Breast epithelium (tissue), 3 donors: ENCODE measurements at regions not wholly inside any gene's neighbourhood (a gene's known extent, or its start where the extent isn't known, plus 50 kb on each side); places are given as distances from the start of the nearest gene placed in this dataset.

ENCODE experiments used
- POLR2AphosphoS5 ChIP-seq, 3 donors: sonication (generic); formaldehyde crosslinking; IDR thresholded peaks; one replicate each; pipeline ENCODE4 v1.6.1; 2017; ENCODE audit warnings: antibody characterized with exemption in 3 of 3
- TF ChIP-seq, protein P1 (sequence below), 3 donors: fragments of 450-650 bp; IDR thresholded peaks; one replicate each; pipeline ENCODE4 v1.5.1; 2016 to 2017; ENCODE audit warnings: antibody characterized with exemption in 3 of 3, mild to moderate bottlenecking in 3 of 3, moderate library complexity in 3 of 3

DNA sequence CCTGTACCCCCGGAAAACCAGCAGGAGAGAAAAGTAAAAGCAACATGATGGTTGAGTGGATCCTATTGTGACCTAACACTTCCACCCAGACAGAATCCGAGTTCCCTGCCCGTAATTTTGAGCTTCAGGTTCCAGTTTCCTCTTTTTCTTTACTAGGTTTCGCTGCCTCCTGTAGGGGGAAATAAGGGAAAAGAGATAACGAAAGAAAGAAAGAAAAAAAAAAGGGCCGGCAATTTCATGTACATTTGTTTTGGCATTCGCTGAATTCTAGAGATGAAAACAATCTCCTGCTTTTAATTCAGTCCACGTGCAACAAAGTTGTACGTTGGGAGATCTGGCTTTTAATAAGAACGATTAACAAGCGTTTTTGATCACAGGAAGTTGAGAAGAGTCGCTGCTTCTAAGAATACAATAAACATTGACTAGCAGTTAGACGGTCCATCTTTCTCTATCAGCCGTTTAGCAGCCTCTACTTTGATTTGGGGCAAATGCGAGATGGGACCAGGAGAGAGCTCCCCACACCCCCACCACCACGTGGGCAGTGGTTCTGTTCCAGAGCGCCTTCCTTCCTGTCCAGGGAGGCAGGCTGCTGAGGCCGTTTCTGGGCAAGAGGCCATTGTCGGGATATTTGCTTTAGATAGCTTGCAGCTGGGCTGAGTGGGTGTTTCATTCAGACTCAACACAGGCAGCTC, 155.9 kb upstream of the RUNX1 start:
- TF ChIP-seq, protein P1, sequence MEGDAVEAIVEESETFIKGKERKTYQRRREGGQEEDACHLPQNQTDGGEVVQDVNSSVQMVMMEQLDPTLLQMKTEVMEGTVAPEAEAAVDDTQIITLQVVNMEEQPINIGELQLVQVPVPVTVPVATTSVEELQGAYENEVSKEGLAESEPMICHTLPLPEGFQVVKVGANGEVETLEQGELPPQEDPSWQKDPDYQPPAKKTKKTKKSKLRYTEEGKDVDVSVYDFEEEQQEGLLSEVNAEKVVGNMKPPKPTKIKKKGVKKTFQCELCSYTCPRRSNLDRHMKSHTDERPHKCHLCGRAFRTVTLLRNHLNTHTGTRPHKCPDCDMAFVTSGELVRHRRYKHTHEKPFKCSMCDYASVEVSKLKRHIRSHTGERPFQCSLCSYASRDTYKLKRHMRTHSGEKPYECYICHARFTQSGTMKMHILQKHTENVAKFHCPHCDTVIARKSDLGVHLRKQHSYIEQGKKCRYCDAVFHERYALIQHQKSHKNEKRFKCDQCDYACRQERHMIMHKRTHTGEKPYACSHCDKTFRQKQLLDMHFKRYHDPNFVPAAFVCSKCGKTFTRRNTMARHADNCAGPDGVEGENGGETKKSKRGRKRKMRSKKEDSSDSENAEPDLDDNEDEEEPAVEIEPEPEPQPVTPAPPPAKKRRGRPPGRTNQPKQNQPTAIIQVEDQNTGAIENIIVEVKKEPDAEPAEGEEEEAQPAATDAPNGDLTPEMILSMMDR (IDR thresholded peaks at IDR 0.05), result no peak
- TF ChIP-seq POLR2AphosphoS5 (IDR thresholded peaks at IDR 0.05), result no peak
